ENCODE measurements at regions not wholly inside any gene's neighbourhood (a gene's known extent, or its start where the extent isn't known, plus 50 kb on each side); places are given as distances from the start of the nearest gene placed in this dataset.

GRCh38 chr2:137809837-137810236 is 154.4 kb upstream of the HNMT start:
- TF ChIP-seq CTCF (IDR thresholded peaks at IDR 0.05) (no peak), POLR2A (IDR thresholded peaks at IDR 0.05) (no peak)
